Activated CD4-positive, alpha-beta T cell treated with anti-CD3 and anti-CD28 coated beads for 4 hours (primary cell): ENCODE measurements at regions not wholly inside any gene's neighbourhood (a gene's known extent, or its start where the extent isn't known, plus 50 kb on each side); places are given as distances from the start of the nearest gene placed in this dataset.

Experiments used
- DNase-seq, 2 donors: peaks; one replicate each; pipeline ENCODE4 v3.0.0-alpha.2; 2020

DNA sequence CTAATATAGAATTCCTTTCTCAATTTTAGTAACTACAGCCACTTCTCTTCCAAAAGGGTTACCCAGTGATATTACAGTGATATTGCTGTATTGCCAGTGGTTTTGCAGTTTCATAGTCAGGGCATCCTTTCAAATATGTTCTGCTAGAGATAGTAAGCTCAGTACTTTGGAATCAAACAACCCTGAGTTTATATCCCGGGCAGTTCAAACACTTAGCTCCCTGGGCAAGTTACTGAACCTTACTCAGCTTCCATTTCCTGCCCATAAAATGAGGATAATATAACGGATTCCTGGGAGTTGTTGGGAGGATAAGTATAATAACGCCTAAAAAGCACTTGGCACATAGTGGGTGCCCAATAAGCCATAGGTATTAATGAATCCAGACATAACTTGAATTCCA is 212.6 kb upstream of the PARD3B start:
- DNase-seq: no peak

DNA sequence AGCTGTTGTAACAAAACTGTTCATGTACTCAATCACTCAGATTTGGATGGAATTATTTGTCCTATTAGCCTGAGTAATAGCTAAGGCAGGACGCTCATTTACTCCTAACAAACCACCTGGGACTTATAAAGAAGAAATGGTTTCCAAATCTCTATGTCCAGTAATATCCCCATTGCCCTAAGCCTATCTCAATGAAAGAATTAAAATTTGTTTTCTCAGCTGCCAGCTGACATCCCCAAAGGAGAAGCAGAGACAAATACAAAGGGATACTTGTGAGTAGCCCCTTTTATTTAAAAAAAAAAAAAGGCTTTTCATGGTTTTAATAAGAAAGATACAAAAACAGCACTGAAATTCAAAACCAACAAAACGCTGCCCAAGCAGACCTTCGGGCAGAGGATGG is 211.4 kb upstream of the PARD3B start:
- DNase-seq: no peak

DNA sequence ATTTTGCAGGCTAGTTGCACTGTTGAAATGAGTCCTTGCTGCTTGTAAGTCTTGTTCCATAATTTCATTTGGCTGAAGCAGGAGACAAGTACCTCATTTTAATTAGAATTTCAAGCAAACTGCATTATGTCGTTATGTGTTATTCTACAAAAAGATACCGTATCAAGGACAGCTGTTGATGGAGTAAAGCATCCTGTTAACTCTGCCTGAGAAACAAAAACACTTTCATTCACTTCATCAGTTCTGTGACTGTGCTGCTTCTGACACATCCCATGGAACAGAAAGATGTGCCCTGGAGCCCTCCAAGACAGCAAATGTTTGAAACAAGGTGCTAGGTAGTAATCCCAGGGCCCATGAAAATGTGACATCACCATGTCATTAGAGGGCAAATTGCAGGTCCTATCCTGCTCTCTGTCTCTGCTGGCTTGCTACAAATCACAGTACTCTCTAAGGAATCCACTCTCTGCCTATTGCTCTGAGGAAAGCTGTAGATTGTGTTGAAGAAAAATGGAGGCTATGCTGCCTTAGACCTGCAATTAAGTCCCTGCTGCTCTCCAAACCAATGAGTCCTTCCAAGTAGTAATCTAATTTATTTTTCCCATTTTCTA is 209.7 kb upstream of the PARD3B start:
- DNase-seq: no peak

DNA sequence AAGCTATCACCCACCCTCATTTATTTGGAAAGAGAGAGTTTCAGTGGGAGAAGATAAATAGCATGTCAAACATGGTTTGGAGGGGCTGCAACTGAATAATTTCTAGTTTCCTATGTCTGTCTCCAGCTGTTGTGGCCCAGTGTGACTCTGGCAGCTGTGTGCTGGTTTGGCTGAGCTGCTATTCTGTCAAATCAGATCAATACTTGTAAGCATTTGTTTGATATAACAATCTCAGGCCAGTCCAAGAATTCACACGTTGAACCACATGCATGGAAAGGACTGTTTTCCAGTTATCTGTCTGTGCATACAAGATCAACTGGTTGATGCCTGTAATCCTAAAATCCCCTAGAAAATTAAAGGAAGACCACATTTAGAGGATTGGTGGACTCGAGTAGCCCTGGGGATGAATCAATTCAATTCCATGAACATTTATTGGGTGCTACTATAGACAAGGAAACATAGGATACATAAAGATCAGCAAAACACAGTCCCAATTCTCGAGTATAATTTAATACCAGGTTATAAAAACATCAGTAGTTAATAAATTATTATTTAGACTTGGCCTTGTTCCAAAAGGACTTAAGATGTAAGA is 209.0 kb upstream of the PARD3B start:
- no peak for DNase-seq

DNA sequence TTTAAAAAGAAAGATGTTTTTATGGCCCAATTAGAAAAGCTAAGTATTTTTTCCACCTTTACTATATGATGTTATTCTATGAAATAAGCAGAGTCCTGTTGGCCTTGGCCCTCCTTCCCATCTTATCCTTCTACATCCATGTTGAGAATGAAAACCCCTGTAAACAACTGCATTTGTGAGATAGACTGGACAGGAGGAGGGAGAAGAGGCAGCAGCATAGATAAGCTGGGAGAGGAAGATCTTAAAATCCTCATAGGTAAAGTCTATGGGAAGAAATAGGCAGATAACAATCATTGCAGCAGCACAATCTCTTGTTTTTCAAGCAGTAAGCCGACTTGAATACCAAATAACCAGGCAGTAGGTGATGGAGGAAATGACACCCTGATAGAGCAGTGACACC is 207.6 kb upstream of the PARD3B start:
- DNase-seq: no peak

DNA sequence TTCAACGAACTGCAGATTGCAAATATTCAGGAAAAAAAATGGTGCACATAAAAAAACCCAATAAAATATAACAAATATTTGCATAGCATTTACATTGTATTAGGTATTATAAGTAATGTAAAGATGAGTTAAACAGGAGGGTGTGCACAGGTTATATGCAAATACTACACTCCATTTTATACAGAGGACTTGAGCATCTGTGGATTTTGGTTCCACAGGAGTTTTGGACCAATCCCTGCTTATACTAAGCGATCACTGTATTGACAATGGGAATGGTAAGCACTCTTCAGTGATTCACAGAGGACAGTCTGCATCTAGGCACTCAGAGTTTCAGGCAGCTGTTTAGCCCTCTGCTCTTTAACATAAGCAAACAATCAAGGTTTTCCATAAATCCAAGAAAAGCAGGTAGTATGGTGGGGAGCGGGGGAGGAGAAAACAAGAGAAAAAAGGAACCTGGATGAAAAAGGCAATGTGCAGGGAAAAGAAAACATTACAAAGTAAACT is 206.0 kb upstream of the PARD3B start:
- DNase-seq: no peak

DNA sequence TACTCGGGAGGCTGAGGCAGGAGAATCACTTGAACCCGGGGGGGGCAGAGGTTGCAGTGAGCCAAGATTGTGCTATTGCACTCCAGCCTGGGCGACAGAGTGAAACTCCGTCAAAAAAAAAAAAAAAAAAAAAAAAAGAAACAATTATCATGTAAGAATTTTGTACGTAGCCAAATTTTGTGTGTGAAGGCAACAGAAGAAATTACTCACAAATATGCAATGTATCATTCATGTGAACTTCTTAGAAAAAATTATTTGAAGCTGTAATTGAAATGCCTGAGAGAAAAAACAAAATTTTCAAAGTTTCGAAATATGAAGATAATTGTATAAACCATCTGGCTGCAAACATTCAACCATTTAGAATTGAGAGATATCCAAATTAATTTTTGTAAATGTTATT is 204.8 kb upstream of the PARD3B start:
- no peak for DNase-seq

DNA sequence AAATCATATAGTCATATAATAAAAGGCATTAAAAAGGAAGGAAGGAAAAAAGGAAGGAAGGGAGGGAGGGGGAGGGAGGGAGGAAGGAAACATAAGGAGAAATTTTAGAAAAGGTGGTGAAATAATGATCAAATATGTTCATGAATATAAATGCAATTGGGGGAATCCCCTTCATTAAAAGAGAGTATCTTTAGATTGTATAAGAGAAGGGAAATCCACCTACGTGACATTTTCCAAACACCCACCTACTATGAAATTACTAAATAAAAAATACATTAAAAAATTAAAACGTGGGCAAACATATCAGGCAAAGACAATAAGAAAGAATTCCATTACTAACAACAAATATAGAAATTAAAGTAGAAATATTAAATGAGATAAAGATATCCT is 203.4 kb upstream of the PARD3B start:
- DNase-seq: no peak

DNA sequence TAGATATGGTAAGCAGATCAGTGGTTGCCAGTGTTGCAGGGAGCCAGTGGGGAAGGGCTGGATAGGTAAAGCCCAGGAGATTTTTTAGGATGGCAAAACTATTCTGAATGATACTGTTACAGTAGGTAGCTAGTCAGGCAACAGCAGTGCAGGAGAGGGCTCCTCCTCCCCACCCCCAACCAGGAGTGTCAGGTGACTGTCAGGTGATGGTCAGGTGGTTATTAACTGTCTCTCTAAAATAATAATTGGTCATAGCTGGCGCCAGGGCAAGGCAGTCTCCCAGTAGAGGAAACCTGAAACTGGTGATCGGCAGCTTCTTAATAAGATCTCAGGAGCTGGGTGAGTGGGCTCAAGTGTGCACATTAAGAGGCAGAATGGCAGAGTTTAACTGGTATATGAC is 201.6 kb upstream of the PARD3B start:
- DNase-seq: no peak

DNA sequence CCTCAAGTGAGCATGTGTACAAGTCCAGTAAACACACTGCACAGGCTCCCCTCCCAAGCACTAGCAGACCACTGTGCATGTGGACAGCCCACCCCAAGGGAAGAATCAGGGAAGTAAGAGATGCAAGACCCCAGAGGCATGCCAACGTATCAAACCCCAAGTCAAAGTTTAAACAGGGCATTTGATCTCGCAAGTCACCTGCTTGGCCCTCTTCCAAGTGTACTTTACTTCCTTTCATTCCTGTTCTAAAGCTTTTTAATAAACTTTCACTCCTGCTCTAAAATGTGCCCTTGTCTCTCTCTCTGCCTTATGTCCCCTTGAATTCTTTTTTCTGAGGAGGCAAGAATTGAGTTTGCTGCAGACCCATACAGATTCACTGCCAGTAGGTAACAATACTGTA is 201.2 kb upstream of the PARD3B start:
- DNase-seq: no peak

DNA sequence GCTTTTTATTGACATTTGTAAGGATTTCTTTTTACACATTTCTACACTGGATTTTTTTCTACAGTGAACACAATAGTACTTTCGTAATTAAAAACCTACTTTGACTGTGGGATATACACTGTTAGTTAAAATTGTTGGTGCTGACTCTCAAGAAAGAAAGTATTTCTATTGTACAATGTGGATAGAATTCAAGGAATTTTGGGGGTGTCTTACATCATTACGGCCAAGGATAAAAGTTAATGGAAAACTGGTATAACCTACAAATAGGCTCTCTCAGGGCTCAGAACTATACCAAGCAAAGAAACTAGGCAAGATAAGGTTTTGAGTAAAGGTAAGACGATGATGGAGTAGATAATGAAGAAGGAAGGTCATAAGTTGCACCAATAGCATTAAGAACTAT is 198.4 kb upstream of the PARD3B start:
- DNase-seq: no peak

DNA sequence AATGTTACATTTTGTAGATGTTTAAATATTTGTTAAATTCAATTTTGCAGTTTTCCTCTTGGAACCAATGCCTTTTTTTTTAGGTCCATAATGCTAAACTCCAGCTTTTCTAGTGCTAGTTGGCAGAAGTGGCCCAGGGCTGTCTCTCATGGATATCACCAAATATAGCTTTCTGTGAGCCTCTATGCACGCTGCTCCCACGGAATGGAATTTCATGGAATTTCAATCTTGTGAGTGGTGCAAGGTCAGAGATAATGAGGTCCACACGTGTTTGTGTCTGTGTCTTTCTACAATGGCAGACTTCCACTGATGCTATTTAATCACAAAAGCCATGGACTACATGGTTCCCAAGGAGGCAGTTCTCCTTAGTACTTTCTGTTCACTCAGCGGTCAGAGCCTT is 191.5 kb upstream of the PARD3B start:
- DNase-seq: no peak

DNA sequence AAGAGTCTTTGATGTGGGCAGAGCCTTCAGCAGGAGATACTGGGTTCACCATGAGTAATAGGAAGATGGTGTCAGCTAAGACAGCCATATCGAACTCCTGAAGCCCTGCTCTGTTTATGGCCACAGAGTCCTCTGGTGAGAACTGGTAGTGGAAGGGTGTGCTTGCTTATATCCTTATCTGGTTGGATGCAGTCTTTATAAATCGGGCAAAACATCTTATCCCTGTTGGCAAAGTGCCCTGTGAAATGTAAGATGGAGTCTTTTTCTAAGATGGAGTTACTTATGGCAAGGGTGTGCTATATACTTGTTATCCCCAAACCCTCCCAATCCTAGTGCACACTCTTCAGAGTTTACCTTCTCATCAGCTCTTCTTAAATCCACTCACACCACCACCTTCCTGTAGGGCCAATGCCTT is 190.8 kb upstream of the PARD3B start:
- no peak for DNase-seq

DNA sequence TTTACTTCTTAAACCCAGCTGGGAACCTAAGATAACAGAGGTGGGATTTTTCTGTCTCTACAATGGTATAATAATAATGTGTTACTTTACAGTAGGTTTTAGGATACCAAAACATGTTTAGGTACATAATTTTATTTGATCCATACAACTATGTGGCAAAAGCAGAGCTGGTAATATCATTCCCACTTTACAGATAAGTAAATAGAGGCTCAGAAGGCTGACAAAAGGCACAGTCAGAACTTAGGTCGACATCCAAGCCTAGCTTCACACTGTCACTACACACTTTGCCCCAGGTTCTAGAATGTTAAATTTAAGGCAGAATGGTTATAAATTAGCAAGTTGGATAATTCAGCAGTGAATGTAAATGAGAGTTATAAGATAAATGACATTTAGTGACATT is 189.6 kb upstream of the PARD3B start:
- no peak for DNase-seq

DNA sequence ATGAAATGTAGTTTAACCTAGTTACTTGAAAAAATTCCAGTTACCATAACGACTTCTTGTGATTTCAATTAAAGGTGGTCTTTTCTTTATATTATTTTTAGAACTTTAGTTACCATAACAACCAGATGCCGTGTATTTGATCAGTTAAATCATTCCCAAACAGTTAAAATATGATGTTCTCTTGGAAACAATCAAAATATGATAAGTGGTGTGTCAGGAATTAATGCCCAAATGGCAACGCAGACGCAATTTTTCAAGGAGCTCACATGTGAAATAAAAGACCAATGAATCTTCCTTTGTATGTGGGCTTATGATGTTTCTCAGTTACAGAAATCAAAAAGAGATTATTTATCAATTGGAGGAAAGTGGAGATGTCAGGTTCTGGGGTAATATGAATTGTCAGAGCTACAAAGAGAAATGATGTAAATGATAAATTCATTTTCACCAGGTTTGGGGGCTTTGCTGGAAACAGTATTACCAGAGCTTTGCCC is 189.1 kb upstream of the PARD3B start:
- DNase-seq: no peak

DNA sequence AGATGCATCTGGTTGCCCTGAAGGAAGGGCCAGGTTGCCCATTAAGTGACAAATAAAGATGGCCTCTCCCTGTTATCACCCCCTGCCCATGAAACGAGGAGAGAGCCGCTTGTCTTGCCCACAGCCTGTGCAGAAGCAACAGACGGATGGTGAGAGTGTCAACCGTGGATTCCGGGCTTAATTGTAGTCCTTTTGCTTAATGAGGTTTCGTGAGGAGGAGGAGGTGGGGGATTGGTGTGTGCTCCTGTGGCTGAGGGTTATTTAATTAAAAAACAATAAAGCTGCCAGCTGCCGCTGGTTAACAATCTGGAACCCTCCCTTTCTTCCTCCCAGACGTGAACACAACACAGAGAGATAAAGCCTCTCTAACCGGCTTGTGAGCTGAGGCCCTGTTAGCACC is 188.0 kb upstream of the PARD3B start:
- DNase-seq: no peak

DNA sequence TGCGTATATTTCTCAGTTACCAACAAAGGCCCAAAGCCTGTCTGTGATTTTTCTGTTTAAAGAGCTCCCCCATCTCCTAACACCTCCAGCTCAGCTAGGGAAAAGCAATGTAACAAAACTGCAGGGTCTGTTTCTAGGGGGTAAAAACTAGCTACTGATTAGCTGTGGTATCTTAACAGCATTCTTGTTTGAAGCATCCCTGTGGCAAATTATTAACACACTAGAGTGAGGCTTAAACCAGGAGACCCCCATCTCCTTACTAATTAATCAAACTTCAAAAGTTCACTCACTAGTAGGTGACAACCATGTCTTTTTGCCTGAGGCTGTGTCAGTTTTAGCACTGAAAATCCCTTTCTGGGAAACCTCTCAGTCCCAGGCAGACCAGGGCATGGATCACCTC is 186.2 kb upstream of the PARD3B start:
- DNase-seq: no peak

DNA sequence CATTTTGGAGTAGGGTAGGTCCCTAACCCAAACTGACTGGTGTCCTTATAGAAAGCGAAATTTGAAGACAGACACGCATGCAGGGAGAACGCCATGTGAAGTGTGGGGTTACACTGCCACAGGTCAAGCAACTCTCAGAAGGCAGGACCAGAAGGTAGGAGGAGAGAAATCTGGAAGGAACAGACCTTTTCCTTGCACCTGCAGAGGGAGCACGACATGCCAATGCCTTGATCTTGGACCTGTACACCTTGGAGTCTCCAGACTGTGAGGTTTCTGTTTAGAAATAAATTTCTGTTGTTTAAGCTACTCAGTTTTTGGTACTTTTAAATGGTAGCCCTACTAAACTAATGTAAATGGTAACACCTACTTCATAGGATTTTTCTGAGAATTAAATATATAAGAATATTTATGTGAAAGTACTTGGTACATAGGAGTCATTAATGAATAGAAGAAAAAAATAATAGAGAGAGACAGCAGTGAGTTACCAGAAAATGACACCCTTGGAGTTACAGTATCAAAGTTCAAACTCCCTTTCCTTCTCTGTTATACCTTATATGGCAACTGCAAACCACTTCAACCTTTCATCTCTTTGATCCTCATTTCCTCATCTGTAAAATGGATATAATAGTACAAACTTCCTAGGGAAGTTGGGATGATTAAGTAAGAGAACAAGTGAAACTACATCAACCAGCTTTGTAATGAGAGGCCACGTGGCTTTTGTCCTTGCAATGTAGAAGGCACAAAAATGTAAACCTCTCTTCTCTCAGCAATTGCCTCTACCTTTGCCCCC is 184.9 kb upstream of the PARD3B start:
- no peak for DNase-seq

DNA sequence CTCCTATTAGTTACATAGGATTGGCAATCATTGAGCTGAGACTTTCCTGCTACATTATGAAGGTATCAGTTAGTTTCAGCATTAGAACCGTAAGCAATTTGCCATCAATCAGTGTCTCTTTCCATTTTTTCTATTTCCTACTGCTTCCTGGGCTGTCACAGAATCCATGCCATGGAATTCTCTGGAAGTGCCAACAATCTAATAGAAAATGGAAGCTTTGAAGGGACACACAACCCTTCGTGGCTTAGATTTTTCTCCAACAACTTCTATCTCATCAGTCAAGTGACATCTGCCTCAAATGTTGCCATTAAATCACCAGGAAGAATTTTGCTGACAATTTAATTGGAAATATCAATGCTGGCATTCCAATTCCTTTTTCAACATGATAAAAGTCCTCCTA is 183.5 kb upstream of the PARD3B start:
- DNase-seq: no peak

DNA sequence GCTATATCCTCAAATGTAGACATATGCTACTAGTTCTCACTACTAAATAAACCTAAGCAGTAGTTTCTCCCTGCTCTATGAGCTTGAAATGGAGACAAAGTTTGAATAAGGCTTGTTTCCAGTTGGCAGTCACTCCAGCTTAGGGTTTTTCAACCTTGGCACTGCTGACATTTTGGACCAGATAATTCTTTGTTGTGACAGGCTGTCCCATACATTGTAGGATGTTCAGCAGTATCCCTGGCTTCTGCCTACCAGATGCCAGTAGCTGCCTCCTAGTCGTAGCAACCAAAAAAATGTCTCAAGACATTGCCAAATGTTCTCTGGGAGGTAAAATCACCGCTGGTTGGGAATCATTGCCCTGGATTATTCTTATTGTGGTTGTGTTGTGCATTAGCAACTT is 182.7 kb upstream of the PARD3B start:
- DNase-seq: no peak

DNA sequence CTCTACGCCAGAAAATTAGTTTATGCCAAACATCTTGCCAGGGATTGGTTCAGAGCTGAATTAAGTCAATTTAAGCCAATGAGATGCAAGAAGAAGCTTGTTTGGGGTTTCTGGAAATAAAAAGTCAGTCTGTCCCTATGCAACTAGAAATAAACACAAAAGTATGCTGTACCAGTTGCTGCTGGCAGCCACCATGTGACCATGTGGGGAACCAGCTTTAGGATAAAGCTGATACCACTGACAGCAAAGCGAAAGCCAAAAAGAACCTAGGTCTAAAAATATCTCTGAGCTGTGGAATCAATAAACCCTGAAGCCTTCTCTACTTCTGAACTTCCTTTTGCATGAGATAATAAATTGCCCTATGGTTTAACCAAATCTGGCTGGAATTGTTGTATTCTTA is 181.8 kb upstream of the PARD3B start:
- no peak for DNase-seq

DNA sequence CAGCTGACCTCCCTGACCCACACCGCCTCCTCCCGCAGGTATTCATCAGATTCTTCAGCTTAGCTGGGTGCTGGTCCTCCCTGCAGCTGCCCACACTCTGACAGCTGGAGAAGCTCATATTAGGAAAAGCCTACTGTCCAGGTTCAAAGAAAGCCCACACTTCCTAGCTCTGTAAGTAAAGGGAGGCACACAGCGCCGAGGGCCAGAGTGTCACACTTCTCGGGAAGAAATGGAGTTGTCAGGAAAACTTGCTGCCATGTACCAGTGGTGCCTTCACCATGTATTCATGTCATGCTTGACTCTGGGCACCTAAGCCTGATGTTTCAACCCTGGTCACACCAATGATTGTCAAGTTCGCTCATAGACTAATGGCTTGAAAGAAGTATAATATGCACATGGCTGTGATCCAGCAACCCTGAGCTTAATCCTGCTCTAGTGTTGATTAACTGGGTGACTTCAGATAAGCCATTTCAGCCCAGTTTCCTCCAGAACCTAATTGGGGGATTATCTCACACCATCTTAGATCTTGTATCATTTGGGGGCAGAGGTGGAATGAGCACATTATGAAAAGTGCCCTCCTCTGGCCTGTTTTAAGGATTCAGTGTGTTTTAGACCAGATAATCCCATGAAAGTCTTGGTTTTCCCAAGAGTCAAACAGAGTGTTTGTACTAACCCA is 180.3 kb upstream of the PARD3B start:
- no peak for DNase-seq

DNA sequence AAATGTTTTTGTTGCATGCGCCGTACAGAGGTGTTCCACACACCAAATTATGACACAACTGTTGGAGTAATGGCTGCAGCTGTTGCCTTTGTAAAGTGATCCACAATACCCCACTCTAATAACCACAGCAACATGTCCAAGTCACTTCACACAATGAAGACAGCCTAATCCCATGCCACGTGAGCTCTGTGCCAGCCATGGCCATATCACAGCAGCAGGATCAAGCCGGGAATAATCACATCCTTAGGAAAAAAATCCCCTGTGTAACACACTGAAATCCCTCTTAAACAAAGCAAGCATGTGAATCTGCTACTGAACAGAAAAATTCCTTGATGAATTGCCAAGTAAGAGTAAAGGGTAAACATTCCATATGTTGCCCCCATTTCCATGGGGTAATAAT is 179.5 kb upstream of the PARD3B start:
- no peak for DNase-seq

DNA sequence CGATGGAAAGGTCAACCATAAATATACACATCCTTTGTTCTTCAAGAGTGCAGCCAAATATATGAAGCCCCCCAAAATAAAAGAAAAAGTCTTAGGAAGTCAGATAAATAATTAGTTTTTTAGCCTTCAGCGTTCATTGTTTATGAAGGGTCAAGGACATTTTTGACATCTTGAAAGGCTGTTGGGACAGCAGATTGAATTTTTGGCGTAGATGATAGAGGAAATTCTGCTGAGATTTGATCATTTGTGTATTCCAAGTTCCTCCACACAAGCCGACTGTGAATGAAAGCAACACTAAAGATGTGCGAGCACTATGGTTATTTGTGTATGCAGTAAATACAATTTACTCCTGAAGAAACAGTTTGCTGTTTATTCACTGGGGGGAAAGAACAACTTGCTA is 177.8 kb upstream of the PARD3B start:
- DNase-seq: no peak
